Nephron (organoid): ENCODE measurements at regions not wholly inside any gene's neighbourhood (a gene's known extent, or its start where the extent isn't known, plus 50 kb on each side); places are given as distances from the start of the nearest gene placed in this dataset.

Experiments used
- H3K27ac Mint-ChIP-seq, 3 experiments: 2 replicates each; pipeline ENCODE4 v1.8.0; 2020; ENCODE audit warnings: mixed read lengths in 3 of 3, mild to moderate bottlenecking in 2 of 3, moderate library complexity in 1 of 3
- H3K27me3 Mint-ChIP-seq: 2 replicates; pipeline ENCODE4 v1.8.0; 2021; ENCODE audit warnings: low read depth, mild to moderate bottlenecking, moderate library complexity, mixed read lengths
- H3K36me3 Mint-ChIP-seq: 2 replicates; pipeline ENCODE4 v1.8.0; 2020; ENCODE audit warnings: low read depth, mixed read lengths
- H3K4me1 Mint-ChIP-seq: 2 replicates; pipeline ENCODE4 v1.8.0; 2020; ENCODE audit warnings: mixed read lengths
- H3K4me3 Mint-ChIP-seq, 3 experiments: 2 replicates each; pipeline ENCODE4 v1.8.0; 2020; ENCODE audit warnings: mild to moderate bottlenecking in 3 of 3, mixed read lengths in 3 of 3, moderate library complexity in 2 of 3
- H3K9me3 Mint-ChIP-seq: 2 replicates; pipeline ENCODE4 v1.8.0; 2020; ENCODE audit warnings: mixed read lengths
- CTCF ChIP-seq, 3 experiments: fragments of 200-600 bp; sonication (generic); IDR thresholded peaks; one replicate each; pipeline ENCODE4 v1.5.0; 2021; ENCODE audit warnings: antibody characterized with exemption in 3 of 3; ENCODE audit not compliant: unreplicated experiment in 3 of 3

DNA sequence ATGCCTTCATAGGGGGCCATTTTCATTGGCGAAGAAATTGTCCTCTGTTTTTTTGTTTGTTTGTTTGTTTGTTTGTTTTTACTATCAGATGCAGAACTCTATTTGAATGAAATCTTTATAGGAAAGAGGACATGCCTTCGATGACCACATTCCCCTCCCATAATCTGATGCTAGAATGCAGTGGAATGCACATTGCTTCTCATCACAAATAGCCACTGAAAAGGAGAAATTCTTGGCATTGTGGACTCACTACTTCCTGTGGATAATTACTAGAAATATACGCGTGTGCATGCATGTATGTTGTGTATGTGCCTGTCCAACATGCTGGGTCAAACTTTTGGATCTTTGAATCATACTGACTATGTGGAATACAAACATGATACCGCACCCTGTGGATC lies 70.5 kb upstream of the SFMBT2 start:
- Mint-ChIP-seq H3K36me3 (no peaks in the 10 kb centered on the region), H3K4me1 (peaks cover 11% of the 10 kb centered on the region), H3K27ac (no peak overlapping the region), H3K4me3 (no peak overlapping the region), H3K27me3 (peaks cover 30% of the 10 kb centered on the region), H3K9me3 (no peaks in the 10 kb centered on the region)
- no peak for TF ChIP-seq CTCF (IDR thresholded peaks at IDR 0.05; ENCODE audit: unreplicated experiment in 3 of 3)

DNA sequence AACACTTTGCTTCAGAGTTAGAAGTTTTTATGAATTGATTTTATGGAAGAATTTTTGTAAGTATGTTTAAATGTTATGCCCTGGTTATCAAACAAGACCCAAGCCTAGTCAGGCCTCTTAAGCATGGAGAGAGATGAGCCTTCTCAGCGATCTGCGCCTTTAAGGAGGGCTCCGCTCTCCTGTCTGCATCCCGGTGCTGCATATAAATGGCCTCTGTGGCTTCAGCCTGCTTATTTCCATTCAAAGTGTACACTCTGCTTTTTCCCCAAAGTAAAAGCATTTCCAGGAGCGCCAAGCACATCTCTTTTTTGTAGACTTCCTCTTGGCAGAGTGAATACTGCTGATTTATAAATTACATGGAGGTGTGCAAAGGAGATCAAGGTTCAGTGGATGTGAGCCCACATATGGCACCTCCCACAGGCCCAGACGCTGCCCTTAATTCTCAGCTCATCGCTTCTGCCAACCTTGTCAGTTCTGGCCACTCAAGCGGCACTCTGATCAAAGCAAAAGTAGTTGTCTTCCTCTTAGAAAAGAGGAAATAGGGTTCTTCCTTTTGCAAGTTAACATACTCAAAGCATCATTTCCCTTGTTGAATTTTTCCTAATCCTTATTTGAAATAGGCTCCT lies 70.0 kb upstream of the SFMBT2 start:
- H3K27ac Mint-ChIP-seq = no peak overlapping the region
- peaks cover 15% of the 10 kb centered on the region for H3K4me1 Mint-ChIP-seq
- H3K27me3 Mint-ChIP-seq = peaks cover 29% of the 10 kb centered on the region
- H3K36me3 Mint-ChIP-seq = no peaks in the 10 kb centered on the region
- no peaks in the 10 kb centered on the region for H3K9me3 Mint-ChIP-seq
- no peak overlapping the region for H3K4me3 Mint-ChIP-seq
- no peak for TF ChIP-seq CTCF (IDR thresholded peaks at IDR 0.05; ENCODE audit: unreplicated experiment in 3 of 3)

DNA sequence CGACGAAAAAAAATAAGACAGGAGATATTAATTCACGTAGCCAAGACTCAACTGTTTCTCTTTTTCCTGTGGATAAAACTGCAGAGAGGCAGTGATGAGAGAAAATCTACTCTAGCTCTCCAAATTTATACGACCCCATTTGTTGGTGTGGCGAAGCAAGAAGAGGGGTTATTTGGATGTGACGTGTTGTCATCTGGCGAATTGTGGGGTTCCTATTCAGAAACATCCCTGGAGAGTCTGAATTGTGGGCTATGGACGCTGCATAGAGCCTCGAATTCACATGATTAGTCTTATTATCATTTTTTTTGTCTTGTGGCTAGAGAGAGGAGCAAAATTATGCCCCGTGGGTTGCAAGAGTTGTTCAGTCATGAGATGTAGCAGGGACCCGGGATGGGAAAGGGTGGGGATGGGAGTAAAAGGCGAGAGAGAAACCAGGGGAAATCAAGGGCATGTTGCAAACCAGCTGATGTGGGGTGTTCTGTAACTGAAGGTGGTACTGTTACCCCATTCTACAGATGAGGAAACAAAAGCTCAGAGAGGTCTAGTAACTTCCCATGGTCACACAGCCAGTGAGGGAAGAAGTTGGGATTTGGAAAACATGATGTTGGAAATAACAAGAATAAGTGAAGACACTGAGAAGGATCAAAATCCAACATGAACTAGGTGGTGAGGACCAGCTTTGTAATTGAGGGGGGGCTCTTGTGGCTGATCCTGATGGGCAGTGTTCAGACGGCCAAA lies 69.2 kb upstream of the SFMBT2 start:
- H3K4me1 Mint-ChIP-seq = peaks cover 21% of the 10 kb centered on the region
- peaks cover 21% of the 10 kb centered on the region for H3K27me3 Mint-ChIP-seq
- no peak overlapping the region for H3K4me3 Mint-ChIP-seq
- no peak overlapping the region for H3K27ac Mint-ChIP-seq
- no peaks in the 10 kb centered on the region for H3K9me3 Mint-ChIP-seq
- H3K36me3 Mint-ChIP-seq = no peaks in the 10 kb centered on the region
- TF ChIP-seq CTCF (IDR thresholded peaks at IDR 0.05; ENCODE audit: unreplicated experiment in 3 of 3) = no peak

- TF ChIP-seq CTCF (IDR thresholded peaks at IDR 0.05; ENCODE audit: unreplicated experiment in 3 of 3) = no peak
- H3K27ac Mint-ChIP-seq = no peak overlapping the region
- H3K36me3 Mint-ChIP-seq = no peaks in the 10 kb centered on the region
- no peak overlapping the region for H3K4me3 Mint-ChIP-seq
- peaks cover 21% of the 10 kb centered on the region for H3K4me1 Mint-ChIP-seq
- no peaks in the 10 kb centered on the region for H3K9me3 Mint-ChIP-seq
- H3K27me3 Mint-ChIP-seq = peaks cover 21% of the 10 kb centered on the region
Observed at GRCh38 chr10:7478727-7479457, 68.1 kb upstream of the SFMBT2 start.

GRCh38 chr10:7477538-7478334 lies 66.9 kb upstream of the SFMBT2 start:
- peaks cover 15% of the 10 kb centered on the region for H3K27me3 Mint-ChIP-seq
- no peaks in the 10 kb centered on the region for H3K36me3 Mint-ChIP-seq
- no peaks in the 10 kb centered on the region for H3K9me3 Mint-ChIP-seq
- TF ChIP-seq CTCF (IDR thresholded peaks at IDR 0.05; ENCODE audit: unreplicated experiment in 3 of 3) = no peak
- H3K4me1 Mint-ChIP-seq = peaks cover 21% of the 10 kb centered on the region
- no peak overlapping the region for H3K4me3 Mint-ChIP-seq
- no peak overlapping the region for H3K27ac Mint-ChIP-seq
